ENCODE measurements at regions not wholly inside any gene's neighbourhood (a gene's known extent, or its start where the extent isn't known, plus 50 kb on each side); places are given as distances from the start of the nearest gene placed in this dataset.

DNA sequence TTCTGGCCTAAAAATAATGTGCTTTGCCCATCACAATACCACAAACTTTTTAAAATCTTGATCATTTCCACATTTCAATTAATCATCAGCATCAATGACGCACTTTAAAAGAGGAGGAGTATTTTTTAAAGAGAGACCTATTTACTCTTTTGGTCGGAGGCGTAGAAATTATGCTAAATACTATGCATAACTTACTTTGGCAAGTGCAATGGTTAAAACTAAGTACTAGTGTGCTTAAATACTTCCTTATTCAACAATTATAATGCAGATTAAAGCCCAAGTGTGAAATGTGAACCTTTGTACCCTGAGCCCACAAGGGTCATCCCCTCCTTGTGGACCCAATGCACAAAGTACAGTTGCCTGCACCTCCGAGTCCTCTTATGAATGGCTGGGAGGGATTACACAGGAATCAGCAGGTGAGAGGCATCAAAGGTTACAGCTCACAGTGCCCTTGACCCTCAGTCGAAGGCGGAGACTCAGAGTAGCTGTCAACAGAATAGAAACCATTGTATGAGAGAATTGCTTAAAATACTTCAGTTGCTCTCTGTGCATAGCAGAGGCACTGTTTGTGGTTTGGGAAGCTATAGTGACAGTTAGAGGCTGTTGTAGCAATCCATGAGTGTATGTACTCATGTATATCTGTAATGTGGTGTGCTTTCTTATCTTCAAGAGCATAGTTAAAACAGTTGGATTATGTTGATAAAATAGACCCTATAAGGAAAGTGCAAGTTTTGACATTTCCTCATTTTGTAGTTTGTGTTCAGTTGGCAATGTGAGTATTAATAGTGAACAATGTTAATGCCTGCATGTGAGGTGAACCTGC is 151.7 kb upstream of the ITGA4 start (continued):
- TF ChIP-seq, protein P1, sequence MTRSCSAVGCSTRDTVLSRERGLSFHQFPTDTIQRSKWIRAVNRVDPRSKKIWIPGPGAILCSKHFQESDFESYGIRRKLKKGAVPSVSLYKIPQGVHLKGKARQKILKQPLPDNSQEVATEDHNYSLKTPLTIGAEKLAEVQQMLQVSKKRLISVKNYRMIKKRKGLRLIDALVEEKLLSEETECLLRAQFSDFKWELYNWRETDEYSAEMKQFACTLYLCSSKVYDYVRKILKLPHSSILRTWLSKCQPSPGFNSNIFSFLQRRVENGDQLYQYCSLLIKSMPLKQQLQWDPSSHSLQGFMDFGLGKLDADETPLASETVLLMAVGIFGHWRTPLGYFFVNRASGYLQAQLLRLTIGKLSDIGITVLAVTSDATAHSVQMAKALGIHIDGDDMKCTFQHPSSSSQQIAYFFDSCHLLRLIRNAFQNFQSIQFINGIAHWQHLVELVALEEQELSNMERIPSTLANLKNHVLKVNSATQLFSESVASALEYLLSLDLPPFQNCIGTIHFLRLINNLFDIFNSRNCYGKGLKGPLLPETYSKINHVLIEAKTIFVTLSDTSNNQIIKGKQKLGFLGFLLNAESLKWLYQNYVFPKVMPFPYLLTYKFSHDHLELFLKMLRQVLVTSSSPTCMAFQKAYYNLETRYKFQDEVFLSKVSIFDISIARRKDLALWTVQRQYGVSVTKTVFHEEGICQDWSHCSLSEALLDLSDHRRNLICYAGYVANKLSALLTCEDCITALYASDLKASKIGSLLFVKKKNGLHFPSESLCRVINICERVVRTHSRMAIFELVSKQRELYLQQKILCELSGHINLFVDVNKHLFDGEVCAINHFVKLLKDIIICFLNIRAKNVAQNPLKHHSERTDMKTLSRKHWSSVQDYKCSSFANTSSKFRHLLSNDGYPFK (CRISPR knock-in tag; IDR thresholded peaks at IDR 0.05; ENCODE audit: borderline replicate concordance), result no peak
- no peak for TF ChIP-seq IKZF1 (IDR thresholded peaks at IDR 0.05)
- no peak for TF ChIP-seq NPAS2 (CRISPR knock-in tag; IDR thresholded peaks at IDR 0.05; ENCODE audit: borderline replicate concordance)
- TF ChIP-seq ZNF33B (CRISPR knock-in tag; IDR thresholded peaks at IDR 0.05), result no peak
- no peak for TF ChIP-seq ZNF724P (CRISPR knock-in tag; IDR thresholded peaks at IDR 0.05; ENCODE audit: borderline replicate concordance)
- no peak for TF ChIP-seq PHF20 (CRISPR knock-in tag; IDR thresholded peaks at IDR 0.05)
- peak; percentile 38; the same call in 1 of the 2 replicates for TF ChIP-seq YEATS2 (CRISPR knock-in tag; IDR thresholded peaks at IDR 0.05; ENCODE audit: borderline replicate concordance)
- TF ChIP-seq MXD4 (CRISPR knock-in tag; IDR thresholded peaks at IDR 0.05), result no peak
- TF ChIP-seq SCMH1 (CRISPR knock-in tag; IDR thresholded peaks at IDR 0.05; ENCODE audit: borderline replicate concordance), result no peak
- TF ChIP-seq ZNF619 (CRISPR knock-in tag; IDR thresholded peaks at IDR 0.05), result no peak
- TF ChIP-seq, protein P2, sequence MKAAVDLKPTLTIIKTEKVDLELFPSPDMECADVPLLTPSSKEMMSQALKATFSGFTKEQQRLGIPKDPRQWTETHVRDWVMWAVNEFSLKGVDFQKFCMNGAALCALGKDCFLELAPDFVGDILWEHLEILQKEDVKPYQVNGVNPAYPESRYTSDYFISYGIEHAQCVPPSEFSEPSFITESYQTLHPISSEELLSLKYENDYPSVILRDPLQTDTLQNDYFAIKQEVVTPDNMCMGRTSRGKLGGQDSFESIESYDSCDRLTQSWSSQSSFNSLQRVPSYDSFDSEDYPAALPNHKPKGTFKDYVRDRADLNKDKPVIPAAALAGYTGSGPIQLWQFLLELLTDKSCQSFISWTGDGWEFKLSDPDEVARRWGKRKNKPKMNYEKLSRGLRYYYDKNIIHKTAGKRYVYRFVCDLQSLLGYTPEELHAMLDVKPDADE (CRISPR knock-in tag; IDR thresholded peaks at IDR 0.05), result no peak
- TF ChIP-seq RFXAP (CRISPR knock-in tag; IDR thresholded peaks at IDR 0.05; ENCODE audit: borderline replicate concordance), result peak; percentile 68; the same call in 1 of the 2 replicates
- TF ChIP-seq NR2F1 (CRISPR knock-in tag; IDR thresholded peaks at IDR 0.05), result peak; percentile 99
- no peak for TF ChIP-seq ZNF549 (CRISPR knock-in tag; IDR thresholded peaks at IDR 0.05)
- TF ChIP-seq, protein P3, sequence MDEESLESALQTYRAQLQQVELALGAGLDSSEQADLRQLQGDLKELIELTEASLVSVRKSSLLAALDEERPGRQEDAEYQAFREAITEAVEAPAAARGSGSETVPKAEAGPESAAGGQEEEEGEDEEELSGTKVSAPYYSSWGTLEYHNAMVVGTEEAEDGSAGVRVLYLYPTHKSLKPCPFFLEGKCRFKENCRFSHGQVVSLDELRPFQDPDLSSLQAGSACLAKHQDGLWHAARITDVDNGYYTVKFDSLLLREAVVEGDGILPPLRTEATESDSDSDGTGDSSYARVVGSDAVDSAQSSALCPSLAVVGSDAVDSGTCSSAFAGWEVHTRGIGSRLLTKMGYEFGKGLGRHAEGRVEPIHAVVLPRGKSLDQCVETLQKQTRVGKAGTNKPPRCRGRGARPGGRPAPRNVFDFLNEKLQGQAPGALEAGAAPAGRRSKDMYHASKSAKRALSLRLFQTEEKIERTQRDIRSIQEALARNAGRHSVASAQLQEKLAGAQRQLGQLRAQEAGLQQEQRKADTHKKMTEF (CRISPR knock-in tag; IDR thresholded peaks at IDR 0.05), result peak; percentile 93
- TF ChIP-seq RFX5 (IDR thresholded peaks at IDR 0.05; ENCODE audit: low read depth, low read length), result no peak
- no peak for TF ChIP-seq CBX1 (IDR thresholded peaks at IDR 0.05; ENCODE audit: low read depth)
- TF ChIP-seq ZNF292 (CRISPR knock-in tag; IDR thresholded peaks at IDR 0.05; ENCODE audit: borderline replicate concordance, low read depth), result peak; percentile 74; the same call in 1 of the 2 replicates
- no peak for TF ChIP-seq ZNF30 (CRISPR knock-in tag; IDR thresholded peaks at IDR 0.05)
- no peak for TF ChIP-seq EED (CRISPR knock-in tag; IDR thresholded peaks at IDR 0.05)
- peak; percentile 58 for TF ChIP-seq SKI (IDR thresholded peaks at IDR 0.05; ENCODE audit: partially characterized antibody)
- peak; percentile 83 for TF ChIP-seq PHF21A (CRISPR knock-in tag; IDR thresholded peaks at IDR 0.05)
- no peak for TF ChIP-seq TBP (CRISPR knock-in tag; IDR thresholded peaks at IDR 0.05)
- TF ChIP-seq ZNF737 (CRISPR knock-in tag; IDR thresholded peaks at IDR 0.05; ENCODE audit: borderline replicate concordance), result no peak
- TF ChIP-seq SRY (CRISPR knock-in tag; IDR thresholded peaks at IDR 0.05), result no peak
- TF ChIP-seq IRF2 (CRISPR knock-in tag; IDR thresholded peaks at IDR 0.05), result peak; percentile 92
- TF ChIP-seq ZNF225 (CRISPR knock-in tag; IDR thresholded peaks at IDR 0.05), result no peak
- TF ChIP-seq ZSCAN29 (CRISPR knock-in tag; conservative IDR thresholded peaks at IDR 0.05), result no peak

Data from HepG2 (cell line).